NCI-H226 (cell line): ENCODE measurements at regions not wholly inside any gene's neighbourhood (a gene's known extent, or its start where the extent isn't known, plus 50 kb on each side); places are given as distances from the start of the nearest gene placed in this dataset.
"Not testable (repeated sequence)": the region's sequence is repeated elsewhere in the genome, so short reads cannot be mapped to it uniquely, and the experiment has no call there.

Experiments
- DNase-seq: peaks from one replicate; pipeline ENCODE4 v3.0.0-alpha.2; 2015

- no peak for DNase-seq
These were observed 134.7 kb upstream of the FAM9C start for GRCh38 chrX:13179100-13179499.

- no peak for DNase-seq
These were observed 133.6 kb upstream of the FAM9C start for GRCh38 chrX:13177921-13178566.

GRCh38 chrX:13175056-13175455 lies 130.6 kb upstream of the FAM9C start:
- DNase-seq = no peak

GRCh38 chrX:13170966-13171558 lies 126.6 kb upstream of the FAM9C start:
- no peak for DNase-seq

- DNase-seq = no peak
These were observed 125.3 kb upstream of the FAM9C start for GRCh38 chrX:13169684-13170083.

GRCh38 chrX:13168269-13168668 lies 123.8 kb upstream of the FAM9C start:
- no peak for DNase-seq

- no peak for DNase-seq
These were observed 123.2 kb upstream of the FAM9C start for GRCh38 chrX:13167481-13168231.

GRCh38 chrX:13165266-13166189 lies 121.1 kb upstream of the FAM9C start:
- no peak for DNase-seq

GRCh38 chrX:13164611-13165010 lies 120.2 kb upstream of the FAM9C start:
- no peak for DNase-seq

GRCh38 chrX:13162772-13163410 lies 118.5 kb upstream of the FAM9C start:
- DNase-seq = peak; percentile 11

- no peak for DNase-seq
These were observed 115.5 kb upstream of the FAM9C start for GRCh38 chrX:13159886-13160285.

- no peak for DNase-seq
These were observed 114.5 kb upstream of the FAM9C start for GRCh38 chrX:13158911-13159310.

- DNase-seq = not testable (repeated sequence)
These were observed 111.1 kb upstream of the FAM9C start for GRCh38 chrX:13155550-13155949.

GRCh38 chrX:13153796-13154195 lies 109.4 kb upstream of the FAM9C start:
- no peak for DNase-seq

- no peak for DNase-seq
These were observed 108.2 kb upstream of the FAM9C start for GRCh38 chrX:13152518-13153185.

GRCh38 chrX:13151828-13152517 lies 107.6 kb upstream of the FAM9C start:
- DNase-seq = no peak

- DNase-seq = no peak
These were observed 105.4 kb upstream of the FAM9C start for GRCh38 chrX:13149702-13150350.

GRCh38 chrX:13147733-13148132 lies 103.3 kb upstream of the FAM9C start:
- DNase-seq = no peak

- DNase-seq = no peak
These were observed 102.7 kb upstream of the FAM9C start for GRCh38 chrX:13147147-13147546.

- no peak for DNase-seq
These were observed 100.7 kb upstream of the FAM9C start for GRCh38 chrX:13144927-13145655.
